ENCODE measurements at regions not wholly inside any gene's neighbourhood (a gene's known extent, or its start where the extent isn't known, plus 50 kb on each side); places are given as distances from the start of the nearest gene placed in this dataset.

DNA sequence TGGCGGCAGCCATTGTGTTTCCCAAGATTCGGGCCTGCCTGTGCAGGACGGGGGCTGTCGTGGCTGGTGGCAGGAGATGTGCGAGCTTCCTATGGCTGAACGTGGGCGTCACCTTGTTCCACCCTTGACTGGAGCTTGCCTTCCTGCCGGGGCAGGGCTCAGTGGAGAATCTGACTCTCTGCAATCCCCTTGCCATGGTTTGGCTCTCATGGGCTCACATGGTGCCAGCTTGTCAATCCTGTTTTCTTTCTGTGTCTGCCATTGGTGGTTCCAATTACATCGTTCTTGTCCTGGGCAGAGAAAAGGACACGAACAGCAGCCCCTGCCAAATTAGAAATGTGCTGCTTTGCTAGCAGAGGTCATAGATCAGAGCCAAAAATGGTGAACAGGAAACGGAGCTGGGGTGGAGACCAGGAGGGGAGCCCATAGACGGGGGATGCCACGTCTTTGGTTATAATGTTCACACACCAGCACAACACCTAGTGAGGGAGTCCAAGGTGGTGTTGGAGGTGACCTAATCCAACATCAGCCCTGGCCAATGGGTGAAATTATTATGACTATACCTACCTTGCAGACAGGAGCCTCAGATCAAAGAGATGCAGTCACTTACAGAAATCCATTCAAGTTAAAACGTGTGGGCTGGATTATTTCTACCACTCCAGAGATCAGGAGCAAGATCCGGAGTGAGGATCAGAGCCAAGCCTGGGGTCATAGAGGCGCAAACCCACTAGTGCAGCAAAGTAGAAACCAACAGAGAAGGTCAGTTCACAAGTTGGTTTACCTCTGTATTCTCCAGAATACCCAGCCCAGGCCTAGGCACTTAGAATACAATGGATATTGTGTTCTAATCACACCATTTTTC lies 253.1 kb downstream of the SIPA1L2 start:
- Histone ChIP-seq H3K4me2 (ENCODE audit: insufficient read depth, low read length) (no peak overlapping the region), H3K9me1 (replicated peaks; ENCODE audit: control insufficient read depth, extremely low read depth, insufficient read depth, low read length) (no peaks in the 10 kb centered on the region), H3K4me1 (ENCODE audit: control insufficient read depth, extremely low read depth, insufficient read depth, low read length) (peaks cover 5% of the 10 kb centered on the region), H3K9me3 (replicated peaks; ENCODE audit: control insufficient read depth, insufficient read depth, low read length) (no peaks in the 10 kb centered on the region), H3K4me3 (replicated peaks in 1 of 3; ENCODE audit: insufficient read depth in 1 of 3, low read depth in 1 of 3, low read length in 3 of 3) (no peak overlapping the region), H3K27ac (ENCODE audit: insufficient read depth, low read depth, low read length) (no peak overlapping the region), H4K20me1 (replicated peaks; ENCODE audit: control insufficient read depth, extremely low read depth, insufficient read depth, low read length) (no peaks in the 10 kb centered on the region), H3K9ac (replicated peaks; ENCODE audit: extremely low read depth, insufficient read depth, low read length) (no peak overlapping the region), H3K27me3 (ENCODE audit: control insufficient read depth in 2 of 2, insufficient read depth in 2 of 2, low read length in 2 of 2) (no peaks in the 10 kb centered on the region), H3K79me2 (ENCODE audit: control insufficient read depth, insufficient read depth, low read length) (no peaks in the 10 kb centered on the region), H2AFZ (ENCODE audit: low read depth, low read length) (no peak overlapping the region), H3K36me3 (ENCODE audit: control insufficient read depth in 2 of 2, extremely low read depth in 1 of 2, insufficient read depth in 2 of 2, low read length in 2 of 2) (no peaks in the 10 kb centered on the region)
- no TSS peak for BruUV-seq (replicated peaks)
- no peak for TF ChIP-seq MYC (IDR thresholded peaks at IDR 0.05; ENCODE audit: low read depth, low read length)
- TF ChIP-seq FOS (IDR thresholded peaks at IDR 0.05; ENCODE audit: borderline replicate concordance, insufficient read depth, low read length): no peak
- TF ChIP-seq, protein P1, sequence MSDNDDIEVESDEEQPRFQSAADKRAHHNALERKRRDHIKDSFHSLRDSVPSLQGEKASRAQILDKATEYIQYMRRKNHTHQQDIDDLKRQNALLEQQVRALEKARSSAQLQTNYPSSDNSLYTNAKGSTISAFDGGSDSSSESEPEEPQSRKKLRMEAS (IDR thresholded peaks at IDR 0.05; ENCODE audit: insufficient read depth, insufficient read length): no peak
- TF ChIP-seq, protein P2, sequence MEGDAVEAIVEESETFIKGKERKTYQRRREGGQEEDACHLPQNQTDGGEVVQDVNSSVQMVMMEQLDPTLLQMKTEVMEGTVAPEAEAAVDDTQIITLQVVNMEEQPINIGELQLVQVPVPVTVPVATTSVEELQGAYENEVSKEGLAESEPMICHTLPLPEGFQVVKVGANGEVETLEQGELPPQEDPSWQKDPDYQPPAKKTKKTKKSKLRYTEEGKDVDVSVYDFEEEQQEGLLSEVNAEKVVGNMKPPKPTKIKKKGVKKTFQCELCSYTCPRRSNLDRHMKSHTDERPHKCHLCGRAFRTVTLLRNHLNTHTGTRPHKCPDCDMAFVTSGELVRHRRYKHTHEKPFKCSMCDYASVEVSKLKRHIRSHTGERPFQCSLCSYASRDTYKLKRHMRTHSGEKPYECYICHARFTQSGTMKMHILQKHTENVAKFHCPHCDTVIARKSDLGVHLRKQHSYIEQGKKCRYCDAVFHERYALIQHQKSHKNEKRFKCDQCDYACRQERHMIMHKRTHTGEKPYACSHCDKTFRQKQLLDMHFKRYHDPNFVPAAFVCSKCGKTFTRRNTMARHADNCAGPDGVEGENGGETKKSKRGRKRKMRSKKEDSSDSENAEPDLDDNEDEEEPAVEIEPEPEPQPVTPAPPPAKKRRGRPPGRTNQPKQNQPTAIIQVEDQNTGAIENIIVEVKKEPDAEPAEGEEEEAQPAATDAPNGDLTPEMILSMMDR (IDR thresholded peaks at IDR 0.05; ENCODE audit: extremely low read depth in 1 of 2, insufficient read depth in 1 of 2, low read depth in 1 of 2, low read length in 2 of 2): no peak
- no peak for TF ChIP-seq POLR2AphosphoS5 (IDR thresholded peaks at IDR 0.05; ENCODE audit: insufficient read depth, low read depth, low read length)
- no peak for TF ChIP-seq POLR2A (IDR thresholded peaks at IDR 0.05; ENCODE audit: low read depth, low read length)
- no peak for TF ChIP-seq GATA2 (IDR thresholded peaks at IDR 0.05; ENCODE audit: insufficient read depth, insufficient read length, low read depth, low read length)
- no peak for TF ChIP-seq JUN (IDR thresholded peaks at IDR 0.05; ENCODE audit: borderline replicate concordance, insufficient read depth, insufficient read length, low read depth)
- no peak for TF ChIP-seq EZH2 (IDR thresholded peaks at IDR 0.05; ENCODE audit: borderline replicate concordance, low read depth, low read length, severe bottlenecking)
- ChIA-PET CTCF (interaction anchor here (0.7 to 1.4 kb wide), 5 partner anchors 10 to 620 kb away, joined by 3 to 4 read pairs (median 3); no protein-coding TSS in a partner anchor), POLR2A (no interaction called here)
- intact Hi-C loops (cut with micrococcal nuclease): loop anchor here (5.0 to 10.0 kb wide), 2 partner anchors 250 to 512 kb away; no protein-coding TSS in a partner anchor
- FAIRE-seq (no peak), DNase-seq (ENCODE audit: low read depth, low spot score) (no peak)
- dilution Hi-C loops (cut with MboI; ENCODE audit: extremely low pct_ligation_motif_present, low sequenced_read_pairs): no loop called here

All from endothelial cell of umbilical vein (primary cell).